Coronary artery (tissue), 2 donors: ENCODE measurements at regions not wholly inside any gene's neighbourhood (a gene's known extent, or its start where the extent isn't known, plus 50 kb on each side); places are given as distances from the start of the nearest gene placed in this dataset.

Source experiments
- DNase-seq: peaks from one replicate; pipeline ENCODE4 v3.0.0-alpha.2; 2017; ENCODE audit warnings: low spot score
- H3K27ac ChIP-seq, 2 donors: fragments of 200-600 bp; sonication (generic); one replicate each; pipeline ENCODE4 v1.5.1; 2016 to 2019
- H3K4me3 ChIP-seq: fragments of 200-600 bp; sonication (generic); 2 replicates; pipeline ENCODE4 v1.5.1; 2016; ENCODE audit warnings: mild to moderate bottlenecking, moderate library complexity
- CTCF ChIP-seq: fragments of 200-600 bp; sonication (generic); IDR thresholded peaks from one replicate; pipeline ENCODE4 v1.5.1; 2019; ENCODE audit warnings: antibody characterized with exemption

GRCh38 chr1:30012455-30013440, 710.6 kb downstream of the MATN1 start:
- H3K4me3 ChIP-seq, result no peak overlapping the region
- no peak for DNase-seq
- TF ChIP-seq CTCF, result no peak
- no peak overlapping the region for H3K27ac ChIP-seq

GRCh38 chr1:30011970-30012369, 711.4 kb downstream of the MATN1 start:
- H3K4me3 ChIP-seq, result no peak overlapping the region
- no peak for TF ChIP-seq CTCF
- DNase-seq, result no peak

GRCh38 chr1:30010506-30011106, 712.8 kb downstream of the MATN1 start:
- Histone ChIP-seq H3K4me3 (no peak overlapping the region), H3K27ac (no peak overlapping the region)
- TF ChIP-seq CTCF, result no peak
- DNase-seq, result no peak

More at GRCh38 chr1:30011970-30012369, 711.4 kb downstream of the MATN1 start:
- H3K27ac ChIP-seq, result no peak overlapping the region

GRCh38 chr1:30009720-30010119, 713.7 kb downstream of the MATN1 start:
- DNase-seq, result no peak
- no peak for TF ChIP-seq CTCF
- Histone ChIP-seq H3K4me3 (no peak overlapping the region), H3K27ac (no peak overlapping the region)

- DNase-seq, result no peak
- H3K27ac ChIP-seq, result no peak overlapping the region
- TF ChIP-seq CTCF, result no peak
- H3K4me3 ChIP-seq, result no peak overlapping the region
Observed at GRCh38 chr1:30008998-30009657, 714.3 kb downstream of the MATN1 start.

GRCh38 chr1:30008372-30008997, 714.9 kb downstream of the MATN1 start:
- TF ChIP-seq CTCF, result no peak
- no peak overlapping the region for H3K27ac ChIP-seq
- no peak for DNase-seq
- no peak overlapping the region for H3K4me3 ChIP-seq
